HG03469 (cell line): ENCODE measurements at regions not wholly inside any gene's neighbourhood (a gene's known extent, or its start where the extent isn't known, plus 50 kb on each side); places are given as distances from the start of the nearest gene placed in this dataset.
"Not testable (repeated sequence)": the region's sequence is repeated elsewhere in the genome, so short reads cannot be mapped to it uniquely, and the experiment has no call there.

ENCODE experiments used
- ATAC-seq: cut with Tn5 transposase; IDR thresholded peaks from one replicate; pipeline ENCODE4 v1.9.1; 2021; ENCODE audit warnings: mild to moderate bottlenecking, moderate library complexity, moderate number of reproducible peaks; ENCODE audit not compliant: unreplicated experiment

- ATAC-seq = no peak
Measured at GRCh38 chr21:36591326-36591970, 107.5 kb upstream of the SIM2 start.

GRCh38 chr21:36596174-36596573, 102.7 kb upstream of the SIM2 start:
- no peak for ATAC-seq

- no peak for ATAC-seq
Measured at GRCh38 chr21:36601362-36601761, 97.6 kb upstream of the SIM2 start.

- ATAC-seq = no peak
Measured at GRCh38 chr21:36602735-36603134, 96.2 kb upstream of the SIM2 start.

- ATAC-seq = no peak
Measured at GRCh38 chr21:36603221-36603620, 95.7 kb upstream of the SIM2 start.

GRCh38 chr21:36605426-36605825, 93.5 kb upstream of the SIM2 start:
- ATAC-seq = no peak

GRCh38 chr21:36606287-36606982, 92.5 kb upstream of the SIM2 start:
- no peak for ATAC-seq

- ATAC-seq = no peak
Measured at GRCh38 chr21:36606983-36607325, 92.0 kb upstream of the SIM2 start.

- no peak for ATAC-seq
Measured at GRCh38 chr21:36608041-36608896, 90.6 kb upstream of the SIM2 start.

- ATAC-seq = no peak
Measured at GRCh38 chr21:36608897-36609225, 90.1 kb upstream of the SIM2 start.

- no peak for ATAC-seq
Measured at GRCh38 chr21:36609654-36610053, 89.3 kb upstream of the SIM2 start.

- no peak for ATAC-seq
Measured at GRCh38 chr21:36610201-36610600, 88.7 kb upstream of the SIM2 start.

- ATAC-seq = no peak
Measured at GRCh38 chr21:36610935-36611334, 88.0 kb upstream of the SIM2 start.

GRCh38 chr21:36611379-36611778, 87.5 kb upstream of the SIM2 start:
- no peak for ATAC-seq

- ATAC-seq = no peak
Measured at GRCh38 chr21:36613059-36613458, 85.9 kb upstream of the SIM2 start.

GRCh38 chr21:36613554-36613953, 85.4 kb upstream of the SIM2 start:
- ATAC-seq = no peak

- no peak for ATAC-seq
Measured at GRCh38 chr21:36615274-36615964, 83.5 kb upstream of the SIM2 start.

- ATAC-seq = not testable (repeated sequence)
Measured at GRCh38 chr21:36616773-36617172, 82.1 kb upstream of the SIM2 start.

GRCh38 chr21:36621794-36622193, 77.1 kb upstream of the SIM2 start:
- not testable (repeated sequence) for ATAC-seq

GRCh38 chr21:36624105-36624504, 74.8 kb upstream of the SIM2 start:
- no peak for ATAC-seq

- ATAC-seq = no peak
Measured at GRCh38 chr21:36626791-36627190, 72.1 kb upstream of the SIM2 start.
